Kidney tubule cell (primary cell): ENCODE measurements at regions not wholly inside any gene's neighbourhood (a gene's known extent, or its start where the extent isn't known, plus 50 kb on each side); places are given as distances from the start of the nearest gene placed in this dataset.
"Not testable (repeated sequence)": the region's sequence is repeated elsewhere in the genome, so short reads cannot be mapped to it uniquely, and the experiment has no call there.

Experiments used
- DNase-seq: peaks from one replicate; pipeline ENCODE4 v3.0.0-alpha.2; 2018; ENCODE audit warnings: low spot score

DNA sequence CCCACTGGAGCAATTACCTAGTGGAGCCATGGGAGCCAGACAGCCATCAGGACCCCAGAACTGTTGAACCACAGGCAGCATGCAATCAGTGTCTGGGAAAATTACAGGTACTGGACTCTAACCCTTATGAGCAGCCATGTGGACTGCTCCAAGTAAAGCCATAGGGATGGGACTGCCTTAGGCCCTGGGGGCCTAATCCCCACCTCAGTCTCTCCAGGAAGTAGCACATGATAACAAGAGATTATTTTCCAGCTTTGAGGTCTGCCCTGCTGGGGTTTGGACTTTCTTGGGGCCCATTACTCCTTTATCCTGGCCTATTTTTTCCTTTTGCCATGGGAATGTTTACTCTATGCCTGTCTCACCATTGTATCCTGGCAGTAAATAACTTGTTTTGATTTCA lies 226.8 kb downstream of the AEBP2 start:
- no peak for DNase-seq

GRCh38 chr12:19669793-19670192 lies 230.5 kb downstream of the AEBP2 start:
- no peak for DNase-seq

DNA sequence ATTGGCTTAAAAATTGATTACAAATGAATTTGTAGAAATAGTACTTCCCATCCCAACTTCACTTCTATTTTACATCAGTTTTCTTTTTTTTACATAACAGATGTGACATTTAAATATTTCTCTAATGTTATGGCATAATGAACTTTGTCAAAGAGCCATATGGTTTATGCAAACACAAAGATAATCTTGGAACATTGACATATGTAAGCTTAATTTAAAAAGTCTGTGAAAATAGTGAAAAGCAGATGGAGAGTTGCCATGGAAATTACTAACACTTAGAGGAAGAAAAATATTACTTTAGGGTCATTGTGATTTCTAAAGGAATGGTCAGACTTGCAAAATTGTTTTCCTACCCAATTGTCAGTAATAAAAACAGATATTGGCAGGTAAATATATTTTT lies 232.4 kb downstream of the AEBP2 start:
- no peak for DNase-seq

- DNase-seq: no peak
Observed at GRCh38 chr12:19674437-19674836, 235.1 kb downstream of the AEBP2 start.

DNA sequence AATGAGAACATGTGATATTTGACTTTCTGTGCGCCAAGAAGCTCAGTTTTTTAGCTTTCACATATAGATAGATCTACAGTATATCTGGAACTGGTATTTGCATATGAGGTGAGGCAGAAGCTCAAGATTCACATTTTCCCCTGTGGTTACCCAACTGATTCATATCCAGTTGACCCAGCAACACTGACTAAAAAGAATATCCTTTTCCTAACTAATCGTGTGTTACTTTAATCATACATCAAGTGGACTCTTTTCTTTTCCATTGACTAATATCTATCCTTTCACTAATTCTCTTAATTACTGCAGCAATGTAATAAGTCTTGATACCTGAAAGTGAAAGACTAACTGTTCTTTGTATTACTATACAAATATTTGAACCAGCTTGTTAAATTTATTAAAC lies 236.1 kb downstream of the AEBP2 start:
- no peak for DNase-seq

GRCh38 chr12:19678501-19678900 lies 239.2 kb downstream of the AEBP2 start:
- DNase-seq: not testable (repeated sequence)

DNA sequence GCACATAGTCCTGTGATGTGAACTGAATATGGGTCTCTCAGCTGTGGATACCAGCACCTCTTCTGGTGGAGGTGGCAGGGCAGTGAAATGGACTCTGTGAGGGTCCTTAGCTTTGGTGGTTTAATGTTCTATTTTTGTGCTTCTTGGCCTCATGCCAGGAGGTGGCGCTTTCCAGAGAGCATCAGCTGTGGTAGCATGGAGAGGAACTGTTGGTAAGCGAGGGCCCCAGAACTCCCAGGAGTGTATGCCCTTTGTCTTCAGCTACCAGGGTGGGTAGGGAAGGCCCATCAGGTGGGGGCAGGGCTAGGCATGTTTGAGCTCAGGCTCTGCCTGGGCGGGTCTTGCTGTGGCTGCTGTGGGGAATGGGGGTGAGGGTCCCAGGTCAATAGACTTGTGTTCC lies 241.7 kb downstream of the AEBP2 start:
- no peak for DNase-seq

DNA sequence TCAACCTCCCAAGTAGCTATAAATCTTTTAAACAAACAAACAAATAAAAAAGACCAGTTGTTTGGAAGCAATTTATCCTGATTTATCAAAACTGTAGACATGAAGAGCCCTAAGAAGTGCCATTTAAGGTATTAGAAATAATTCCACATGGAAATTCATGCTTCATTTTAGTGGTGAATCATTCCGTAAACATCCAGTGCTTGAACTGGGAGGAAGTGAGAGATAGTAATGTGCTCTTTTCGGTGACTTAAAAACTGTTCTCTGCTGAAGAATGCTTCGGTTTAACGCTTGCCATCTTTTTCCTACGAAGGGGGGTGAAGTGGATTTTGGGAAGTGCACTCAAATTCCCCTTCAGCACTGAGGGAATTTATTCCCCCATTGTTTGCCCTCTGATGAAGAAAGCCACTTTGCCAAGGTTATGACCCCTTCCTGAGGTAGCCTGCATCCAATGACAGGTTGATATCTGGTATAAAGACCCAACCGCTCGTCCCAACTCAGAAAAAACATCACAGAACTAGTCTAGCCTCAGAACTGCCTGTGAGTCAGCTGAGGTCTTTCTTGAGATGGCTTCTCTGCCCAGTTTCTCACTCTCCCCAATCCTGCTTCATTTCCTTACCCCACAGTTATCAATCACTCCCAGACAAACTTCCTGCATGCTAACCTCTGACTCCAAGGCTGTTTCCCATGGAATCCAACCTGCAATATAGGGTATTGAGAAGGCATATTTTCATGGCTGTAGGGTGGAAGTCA lies 244.1 kb downstream of the AEBP2 start:
- DNase-seq: peak; percentile 53

DNA sequence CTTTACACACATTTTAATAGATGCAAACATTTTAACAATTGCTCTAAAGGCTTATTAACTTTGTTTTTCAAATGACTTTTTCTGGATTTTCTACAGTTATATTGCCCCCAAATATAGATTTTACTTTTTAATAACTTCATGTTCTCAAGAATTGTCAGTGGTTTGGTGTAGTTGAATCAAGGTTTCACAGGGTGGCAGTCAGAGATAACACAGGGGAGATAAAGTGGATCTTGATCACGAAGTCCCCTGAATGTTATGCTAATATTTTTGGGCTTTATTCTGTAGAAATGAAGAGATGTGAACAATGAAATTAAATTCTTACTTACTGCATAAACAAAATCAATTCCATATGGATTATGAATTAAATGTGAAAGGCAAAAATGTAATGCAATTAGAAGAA lies 248.1 kb downstream of the AEBP2 start:
- no peak for DNase-seq

DNA sequence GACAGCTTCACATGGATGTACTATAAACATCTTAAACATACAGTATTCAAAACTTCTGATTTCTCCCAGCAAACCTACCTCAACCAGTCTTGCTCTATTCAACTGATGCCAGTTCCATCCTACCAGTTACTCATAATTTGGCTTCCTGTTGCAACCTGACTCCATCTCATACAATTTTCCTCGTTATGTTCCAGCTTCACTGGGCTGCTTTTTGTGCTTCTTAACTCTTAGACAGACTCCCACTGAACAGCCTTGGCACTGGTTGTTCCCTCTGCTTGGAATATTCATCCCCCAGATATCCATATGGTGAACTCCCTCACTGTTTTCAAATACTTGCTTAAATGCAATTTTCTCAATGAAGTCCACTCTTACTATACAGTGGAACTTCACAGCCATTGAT lies 249.2 kb downstream of the AEBP2 start:
- DNase-seq: no peak

DNA sequence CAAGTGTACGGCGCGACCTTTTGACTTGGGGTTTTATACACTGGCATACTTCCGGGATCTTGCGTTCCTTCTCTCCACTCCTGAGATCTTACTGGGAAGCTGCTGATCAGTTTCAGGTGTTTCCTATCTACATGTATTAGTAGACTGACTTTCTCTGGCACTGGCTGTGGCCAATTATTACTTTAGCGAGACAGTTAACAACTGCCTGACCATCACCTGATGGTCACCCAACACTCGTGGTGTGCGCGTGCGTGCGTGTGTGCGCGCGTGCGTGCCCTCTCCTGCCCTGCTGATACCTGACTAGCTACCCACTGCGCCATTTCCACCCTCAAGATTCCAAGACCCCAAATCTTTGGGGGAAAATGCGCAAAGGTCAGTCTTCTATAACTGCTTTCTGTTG lies 249.9 kb downstream of the AEBP2 start:
- no peak for DNase-seq

- DNase-seq: peak; percentile 77
Observed at GRCh38 chr12:19689801-19690472, 250.6 kb downstream of the AEBP2 start.

- no peak for DNase-seq
Observed at GRCh38 chr12:19692091-19692490, 252.8 kb downstream of the AEBP2 start.

GRCh38 chr12:19692566-19692965 lies 253.3 kb downstream of the AEBP2 start:
- DNase-seq: no peak

GRCh38 chr12:19694627-19695026 lies 255.3 kb downstream of the AEBP2 start:
- no peak for DNase-seq

GRCh38 chr12:19695244-19696098 lies 256.2 kb downstream of the AEBP2 start:
- no peak for DNase-seq

DNA sequence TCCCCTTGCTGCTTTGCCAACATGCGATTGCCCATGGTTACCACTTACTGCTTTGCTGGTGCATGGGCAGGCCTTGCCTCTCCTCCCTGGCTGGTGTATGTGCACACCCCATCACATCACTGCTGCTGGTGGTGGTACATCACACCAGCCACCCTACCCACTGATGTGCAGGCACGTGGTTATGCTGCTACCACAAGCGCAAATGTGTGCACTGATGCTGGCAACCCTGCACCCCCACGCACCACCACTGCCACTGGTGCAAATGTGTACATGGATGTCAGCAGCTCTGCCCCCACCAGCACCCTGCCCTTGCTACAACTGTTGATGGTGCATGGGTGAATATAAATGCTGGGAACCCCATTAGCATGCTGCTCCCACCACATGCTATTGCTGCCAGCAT lies 261.7 kb downstream of the AEBP2 start:
- DNase-seq: no peak

DNA sequence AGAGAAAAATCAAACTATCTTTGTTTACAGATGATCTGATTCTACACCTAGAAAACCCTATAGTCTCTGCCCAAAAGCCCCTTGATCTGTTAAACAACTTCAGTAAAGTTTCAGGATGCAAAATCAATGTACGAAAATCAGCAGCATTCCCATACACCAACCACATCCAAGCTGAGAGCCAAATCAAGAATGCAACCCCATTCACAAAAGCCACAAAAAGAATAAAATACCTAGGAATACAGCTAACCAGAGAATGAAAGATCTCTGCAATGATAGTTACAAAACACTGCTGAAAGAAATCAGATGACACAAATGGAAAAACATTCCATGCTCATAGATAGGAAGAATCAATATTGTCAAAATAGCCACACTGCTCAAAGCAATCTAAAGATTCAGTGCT lies 265.7 kb downstream of the AEBP2 start:
- DNase-seq: no peak

DNA sequence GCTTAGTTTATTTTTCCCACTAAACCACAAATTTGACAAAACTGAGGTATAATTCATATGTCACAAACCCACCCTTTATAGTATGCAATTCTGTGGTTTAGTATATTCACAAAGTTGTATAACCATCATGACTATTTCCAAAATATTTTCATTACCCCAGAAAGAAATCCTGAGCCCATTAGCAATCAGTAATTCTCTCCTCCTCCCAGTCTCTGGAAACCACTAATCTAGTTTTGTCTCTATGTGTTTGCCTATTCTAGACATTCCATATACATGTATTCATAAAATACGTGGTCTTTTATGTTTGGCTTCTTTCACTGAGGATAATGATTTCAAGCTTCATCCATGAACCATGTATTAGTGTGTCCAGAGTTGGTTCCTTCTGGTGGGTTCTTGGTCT lies 267.6 kb downstream of the AEBP2 start:
- DNase-seq: no peak

GRCh38 chr12:19707948-19708409 lies 268.7 kb downstream of the AEBP2 start:
- DNase-seq: peak; percentile 54

DNA sequence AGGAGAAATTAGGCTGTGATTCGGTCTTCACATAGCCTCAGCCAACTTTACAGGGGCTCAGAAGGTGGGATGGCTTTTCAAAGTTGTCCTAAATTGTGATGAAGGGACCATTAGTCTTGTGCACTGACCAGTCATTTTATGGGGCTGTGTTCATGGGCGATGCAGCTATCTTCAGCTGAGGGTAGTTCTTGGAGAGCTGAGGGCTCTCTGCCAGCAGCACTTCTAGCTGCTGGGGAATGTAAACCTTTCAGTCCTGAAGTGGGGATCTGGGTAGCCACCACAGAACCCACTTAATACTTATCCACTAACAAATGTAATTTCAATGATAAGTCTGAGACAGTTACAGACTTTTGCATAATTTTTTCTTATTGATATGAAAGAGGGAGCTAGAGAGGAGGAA lies 270.6 kb downstream of the AEBP2 start:
- no peak for DNase-seq
